Bone marrow (tissue), 2 donors: ENCODE measurements at regions not wholly inside any gene's neighbourhood (a gene's known extent, or its start where the extent isn't known, plus 50 kb on each side); places are given as distances from the start of the nearest gene placed in this dataset.
"Not testable (repeated sequence)": the region's sequence is repeated elsewhere in the genome, so short reads cannot be mapped to it uniquely, and the experiment has no call there.

Source experiments
- DNase-seq, 2 donors: peaks; one replicate each; lab custom pipeline; 2025; lab: John Stamatoyannopoulos, UW

- no peak for DNase-seq
These were observed 392.8 kb downstream of the JRKL start for GRCh38 chr11:96782632-96783031.

- DNase-seq: no peak
These were observed 393.5 kb downstream of the JRKL start for GRCh38 chr11:96783311-96783710.

GRCh38 chr11:96785073-96785472, 395.3 kb downstream of the JRKL start:
- no peak for DNase-seq

- DNase-seq: no peak
These were observed 404.3 kb downstream of the JRKL start for GRCh38 chr11:96794152-96794551.

GRCh38 chr11:96798445-96798844, 408.6 kb downstream of the JRKL start:
- DNase-seq: no peak

- no peak for DNase-seq
These were observed 425.4 kb downstream of the JRKL start for GRCh38 chr11:96815236-96815635.

GRCh38 chr11:96817482-96818399, 427.9 kb downstream of the JRKL start:
- no peak for DNase-seq

- no peak for DNase-seq
These were observed 437.4 kb downstream of the JRKL start for GRCh38 chr11:96827164-96827563.

- no peak for DNase-seq
These were observed 452.0 kb downstream of the JRKL start for GRCh38 chr11:96841792-96842191.

- no peak for DNase-seq
These were observed 452.9 kb downstream of the JRKL start for GRCh38 chr11:96842731-96843130.

GRCh38 chr11:96854425-96854824, 464.6 kb downstream of the JRKL start:
- no peak for DNase-seq

- not testable (repeated sequence) for DNase-seq
These were observed 471.9 kb downstream of the JRKL start for GRCh38 chr11:96861722-96862121.

- no peak for DNase-seq
These were observed 473.7 kb downstream of the JRKL start for GRCh38 chr11:96863520-96863919.

- no peak for DNase-seq
These were observed 475.2 kb downstream of the JRKL start for GRCh38 chr11:96865020-96865419.

GRCh38 chr11:96869207-96869606, 479.4 kb downstream of the JRKL start:
- DNase-seq: no peak

- no peak for DNase-seq
These were observed 485.9 kb downstream of the JRKL start for GRCh38 chr11:96875712-96876111.

GRCh38 chr11:96878299-96879051, 488.7 kb downstream of the JRKL start:
- DNase-seq: no peak

- DNase-seq: not testable (repeated sequence)
These were observed 492.8 kb downstream of the JRKL start for GRCh38 chr11:96882622-96883021.

- DNase-seq: no peak
These were observed 495.6 kb downstream of the JRKL start for GRCh38 chr11:96885405-96885804.

GRCh38 chr11:96885912-96886311, 496.1 kb downstream of the JRKL start:
- DNase-seq: no peak

- DNase-seq: no peak
These were observed 504.2 kb downstream of the JRKL start for GRCh38 chr11:96893988-96894387.

- no peak for DNase-seq
These were observed 504.8 kb downstream of the JRKL start for GRCh38 chr11:96894587-96894986.

GRCh38 chr11:96899971-96900370, 510.2 kb downstream of the JRKL start:
- no peak for DNase-seq
